Glomerular visceral epithelial cell (primary cell): ENCODE measurements at regions not wholly inside any gene's neighbourhood (a gene's known extent, or its start where the extent isn't known, plus 50 kb on each side); places are given as distances from the start of the nearest gene placed in this dataset.
"Not testable (repeated sequence)": the region's sequence is repeated elsewhere in the genome, so short reads cannot be mapped to it uniquely, and the experiment has no call there.

Experiments used
- DNase-seq: peaks from one replicate; pipeline ENCODE4 v3.0.0-alpha.2; 2016; ENCODE audit errors: extremely low spot score

GRCh38 chrY:10627116-10627515, 1099.4 kb downstream of the TSPY10 start:
- DNase-seq = peak; percentile 75

- DNase-seq = not testable (repeated sequence)
These were observed 1121.1 kb downstream of the TSPY10 start for GRCh38 chrY:10648813-10649212.

GRCh38 chrY:10657120-10657519, 1129.4 kb downstream of the TSPY10 start:
- DNase-seq = not testable (repeated sequence)

- DNase-seq = no peak
These were observed 1139.1 kb downstream of the TSPY10 start for GRCh38 chrY:10666785-10667184.

GRCh38 chrY:10686414-10686813, 1158.7 kb downstream of the TSPY10 start:
- DNase-seq = no peak
